H1 (cell line): ENCODE measurements at regions not wholly inside any gene's neighbourhood (a gene's known extent, or its start where the extent isn't known, plus 50 kb on each side); places are given as distances from the start of the nearest gene placed in this dataset.

ENCODE experiments used
- CTCF ChIA-PET: fragments of 300-600 bp; sonication (Branson Sonifier 250); formaldehyde crosslinking; loops from one replicate; lab custom pipeline; 2021; ENCODE audit not compliant: partially characterized antibody; lab: Charles Lee
- POLR2A ChIA-PET: fragments of 300-600 bp; sonication (Branson Sonifier 250); formaldehyde crosslinking; loops from one replicate; lab custom pipeline; 2021; ENCODE audit warnings: inconsistent platforms; ENCODE audit not compliant: partially characterized antibody; lab: Charles Lee
- DNase-seq, 2 experiments: peaks; one replicate each; pipeline versions ENCODE4 v3.0.0 to v3.0.0-alpha.2; 2010 to 2022; ENCODE audit warnings: low spot score in 2 of 2, low read depth in 1 of 2, mixed read lengths in 1 of 2
- FAIRE-seq: peaks from 2 replicates; lab custom pipeline; 2011; peaks lifted over from hg19 to GRCh38; lab: Jason Lieb, UNC
- H2AFZ ChIP-seq: 2 replicates; pipeline ENCODE4 v1.8.1; 2012; ENCODE audit warnings: low read length, inconsistent platforms
- H2AK5ac ChIP-seq: 2 replicates; pipeline ENCODE4 v1.6.1; 2013; ENCODE audit warnings: low read depth, low read length
- H2BK120ac ChIP-seq: replicated peaks from 2 replicates; pipeline ENCODE3; 2013; ENCODE audit warnings: low read depth, low read length, inconsistent platforms
- H2BK12ac ChIP-seq: 2 replicates; pipeline ENCODE4 v1.6.1; 2013; ENCODE audit warnings: low read depth, low read length
- H2BK15ac ChIP-seq: 2 replicates; pipeline ENCODE4 v1.6.1; 2013; ENCODE audit warnings: low read length
- H2BK20ac ChIP-seq: 2 replicates; pipeline ENCODE4 v1.6.1; 2013; ENCODE audit warnings: low read length
- H2BK5ac ChIP-seq: 2 replicates; pipeline ENCODE4 v1.6.1; 2013; ENCODE audit warnings: low read depth, low read length
- H3K14ac ChIP-seq: 2 replicates; pipeline ENCODE4 v1.6.1; 2013; ENCODE audit warnings: inconsistent platforms; ENCODE audit not compliant: insufficient read length
- H3K18ac ChIP-seq: 2 replicates; pipeline ENCODE4 v1.6.1; 2013; ENCODE audit warnings: low read length; ENCODE audit errors: extremely low read depth
- H3K23ac ChIP-seq: 2 replicates; pipeline ENCODE4 v1.6.1; 2013; ENCODE audit warnings: inconsistent platforms; ENCODE audit not compliant: insufficient read length
- H3K23me2 ChIP-seq: 2 replicates; pipeline ENCODE4 v1.6.1; 2013; ENCODE audit warnings: low read depth, low read length
- H3K27ac ChIP-seq: 2 replicates; pipeline ENCODE4 v1.6.1; 2011; ENCODE audit warnings: low read depth, low read length, inconsistent platforms
- H3K27me3 ChIP-seq, 4 experiments: replicated peaks in 1 of 4; 1 replicate in 1 of 4; 2 replicates in 3 of 4; pipeline versions ENCODE4 v1.6.1 to v1.8.1; 2011 to 2013; ENCODE audit warnings: low read length in 3 of 4, mild to moderate bottlenecking in 3 of 4, inconsistent platforms in 2 of 4, mixed read lengths in 2 of 4, moderate library complexity in 1 of 4; ENCODE audit not compliant: control insufficient read depth in 3 of 4, insufficient read depth in 3 of 4; ENCODE audit errors: extremely low read depth in 1 of 4
- H3K36me3 ChIP-seq, 4 experiments: 2 replicates each; pipeline versions ENCODE4 v1.6.1 to v1.8.1; 2011 to 2013; ENCODE audit warnings: mild to moderate bottlenecking in 4 of 4, low read length in 3 of 4, moderate library complexity in 2 of 4, control low read depth in 1 of 4, inconsistent platforms in 1 of 4; ENCODE audit not compliant: insufficient read depth in 4 of 4, control insufficient read depth in 2 of 4
- H3K4ac ChIP-seq: replicated peaks from 2 replicates; pipeline ENCODE3; 2013; ENCODE audit warnings: low read length, low read depth, mixed read lengths, inconsistent platforms; ENCODE audit not compliant: insufficient read length
- H3K4me1 ChIP-seq, 4 experiments: replicated peaks in 1 of 4; 1 replicate in 1 of 4; 2 replicates in 3 of 4; pipeline versions ENCODE4 v1.6.1 to v1.8.1; 2011 to 2013; ENCODE audit warnings: low read length in 3 of 4, inconsistent platforms in 2 of 4, mixed read lengths in 1 of 4; ENCODE audit not compliant: insufficient read depth in 4 of 4, control insufficient read depth in 3 of 4
- H3K4me2 ChIP-seq, 2 experiments: 2 replicates each; pipeline versions ENCODE4 v1.6.1 to v1.8.1; 2011 to 2013; ENCODE audit warnings: low read depth in 2 of 2, low read length in 2 of 2, control low read depth in 1 of 2, inconsistent platforms in 1 of 2, mild to moderate bottlenecking in 1 of 2; ENCODE audit not compliant: insufficient read depth in 1 of 2
- H3K4me3 ChIP-seq, 4 experiments: fragments of 200-600, 300-600 bp in 1 of 4; sonication (generic), shearing (Covaris generic), sonication (Bioruptor Twin) in 1 of 4; 2 replicates each; pipeline versions ENCODE4 v1.5.1 to v1.8.1; 2011 to 2016; ENCODE audit warnings: low read length in 4 of 4, low read depth in 3 of 4, control low read depth in 2 of 4, inconsistent platforms in 2 of 4, mild to moderate bottlenecking in 2 of 4, mixed read lengths in 1 of 4, moderate library complexity in 1 of 4; ENCODE audit not compliant: insufficient read depth in 2 of 4; ENCODE audit errors: extremely low read depth in 1 of 4
- H3K56ac ChIP-seq: replicated peaks from 2 replicates; pipeline ENCODE3; 2013; ENCODE audit warnings: low read depth, mild to moderate bottlenecking, mixed read lengths, low read length, inconsistent platforms; ENCODE audit not compliant: insufficient read length
- H3K79me1 ChIP-seq: 2 replicates; pipeline ENCODE4 v1.6.1; 2013; ENCODE audit warnings: low read depth, low read length, control low read depth
- H3K79me2 ChIP-seq, 2 experiments: 2 replicates each; pipeline versions ENCODE4 v1.6.1 to v1.8.1; 2012 to 2013; ENCODE audit warnings: low read length in 2 of 2, mild to moderate bottlenecking in 2 of 2, inconsistent platforms in 1 of 2; ENCODE audit not compliant: insufficient read depth in 2 of 2, control insufficient read depth in 1 of 2
- H3K9ac ChIP-seq, 4 experiments: replicated peaks in 1 of 4; 1 replicate in 1 of 4; 2 replicates in 3 of 4; pipeline versions ENCODE4 v1.6.1 to v1.8.1; 2011 to 2013; ENCODE audit warnings: low read depth in 3 of 4, low read length in 3 of 4, control low read depth in 2 of 4, mild to moderate bottlenecking in 2 of 4, moderate library complexity in 2 of 4, inconsistent platforms in 1 of 4; ENCODE audit errors: extremely low read depth in 1 of 4
- H3K9me3 ChIP-seq, 2 experiments: 2 replicates each; pipeline versions ENCODE4 v1.6.1 to v1.8.1; 2012 to 2013; ENCODE audit warnings: mild to moderate bottlenecking in 2 of 2, moderate library complexity in 2 of 2, control low read depth in 1 of 2, inconsistent platforms in 1 of 2, low read depth in 1 of 2, low read length in 1 of 2, mixed read lengths in 1 of 2; ENCODE audit not compliant: insufficient read depth in 2 of 2
- H4K20me1 ChIP-seq, 2 experiments: replicated peaks in 1 of 2; 2 replicates each; pipeline versions ENCODE3 to v1.8.1; 2011 to 2013; ENCODE audit warnings: inconsistent platforms in 2 of 2, low read length in 2 of 2, mild to moderate bottlenecking in 1 of 2; ENCODE audit not compliant: insufficient read depth in 2 of 2, control insufficient read depth in 1 of 2
- H4K5ac ChIP-seq: 2 replicates; pipeline ENCODE4 v1.6.1; 2013; ENCODE audit warnings: low read length, low read depth, mixed read lengths, inconsistent platforms; ENCODE audit not compliant: insufficient read length
- H4K8ac ChIP-seq: 2 replicates; pipeline ENCODE4 v1.8.0; 2013; ENCODE audit warnings: mild to moderate bottlenecking, moderate library complexity, low read length, inconsistent platforms; ENCODE audit not compliant: insufficient read depth; ENCODE audit errors: extremely low read depth
- H4K91ac ChIP-seq: replicated peaks from 2 replicates; pipeline ENCODE3; 2013; ENCODE audit warnings: low read length, mixed read lengths, inconsistent platforms; ENCODE audit not compliant: insufficient read length
- GTF2F1 ChIP-seq: IDR thresholded peaks from 2 replicates; pipeline ENCODE4 v1.6.1; 2012; ENCODE audit warnings: low read depth, low read length, improper control_type of control experiment, borderline replicate concordance
- KDM5A ChIP-seq: fragments of 200-600 bp; IDR thresholded peaks from 2 replicates; pipeline ENCODE4 v1.7.1; 2012; ENCODE audit warnings: mild to moderate bottlenecking, low read length, inconsistent platforms, mixed read lengths
- MAFK ChIP-seq: IDR thresholded peaks from 2 replicates; pipeline ENCODE4 v1.6.1; 2012; ENCODE audit warnings: low read depth, mild to moderate bottlenecking, improper control_type of control experiment, low read length
- PHF8 ChIP-seq: fragments of 200-600 bp; sonication (generic); conservative IDR thresholded peaks from 2 replicates; pipeline ENCODE4 v1.7.1; 2012; ENCODE audit warnings: low read depth, mild to moderate bottlenecking, inconsistent platforms, low read length, moderate library complexity
- RXRA ChIP-seq: IDR thresholded peaks from 2 replicates; pipeline ENCODE4 v1.6.1; 2011; ENCODE audit warnings: low read depth, mild to moderate bottlenecking, low read length, moderate library complexity; ENCODE audit not compliant: insufficient read depth
- SP4 ChIP-seq: IDR thresholded peaks from 2 replicates; pipeline ENCODE4 v1.6.1; 2012; ENCODE audit warnings: low read length, inconsistent platforms
- SRF ChIP-seq: IDR thresholded peaks from 2 replicates; pipeline ENCODE4 v1.6.1; 2011; ENCODE audit warnings: mild to moderate bottlenecking, low read depth, low read length, moderate library complexity
- TCF12 ChIP-seq: IDR thresholded peaks from 2 replicates; pipeline ENCODE4 v1.6.1; 2011; ENCODE audit warnings: low read depth, mild to moderate bottlenecking, low read length
- WGBS, 2 experiments: shearing (Covaris generic) in 1 of 2; methylation state at CpG; one replicate each; pipeline versions ENCODE4 v1.1.6 to v1.1.7; 2013 to 2015; ENCODE audit warnings: low lambda C conversion rate in 2 of 2, mixed read lengths in 2 of 2, inconsistent platforms in 1 of 2, low coverage in 1 of 2, missing lambda C conversion rate in 1 of 2; ENCODE audit not compliant: insufficient replicate concordance in 2 of 2, insufficient coverage in 1 of 2, insufficient read length in 1 of 2; ENCODE audit errors: extremely low coverage in 1 of 2, missing lambda C conversion rate in 1 of 2; 5-methylcytosine and 5-hydroxymethylcytosine counted together

GRCh38 chr7:9785211-9785610 is 1188.5 kb upstream of the PHF14 start:
- Histone ChIP-seq H2AFZ (no peak overlapping the region), H3K79me2 (no peaks in the 10 kb centered on the region), H4K91ac (no peak overlapping the region), H2BK5ac (no peak overlapping the region), H3K9ac (no peak overlapping the region), H4K20me1 (no peaks in the 10 kb centered on the region), H3K56ac (no peak overlapping the region), H4K8ac (no peak overlapping the region), H2AK5ac (no peak overlapping the region), H3K18ac (no peak overlapping the region), H2BK20ac (no peak overlapping the region), H3K14ac (no peak overlapping the region), H2BK12ac (no peak overlapping the region), H3K4ac (no peak overlapping the region), H3K4me2 (no peak overlapping the region), H3K27ac (no peak overlapping the region), H3K4me3 (no peak overlapping the region), H3K36me3 (no peaks in the 10 kb centered on the region), H2BK120ac (no peak overlapping the region), H4K5ac (no peak overlapping the region), H3K23me2 (no peaks in the 10 kb centered on the region), H3K4me1 (no peaks in the 10 kb centered on the region), H3K23ac (no peak overlapping the region), H2BK15ac (no peak overlapping the region), H3K9me3 (no peaks in the 10 kb centered on the region), H3K27me3 (no peaks in the 10 kb centered on the region), H3K79me1 (no peaks in the 10 kb centered on the region)
- FAIRE-seq = no peak
- ChIA-PET POLR2A (no interaction called here), CTCF (no interaction called here)
- WGBS, 2 experiments = 84% methylated on average over 1 of the region's 1 CpG; no CpG with 5 or more reads in 1 of the 2 experiments
- no peak for DNase-seq
- no peak for TF ChIP-seq RXRA
- no peak for TF ChIP-seq MAFK
- TF ChIP-seq KDM5A = no peak
- TF ChIP-seq SP4 = no peak
- no peak for TF ChIP-seq PHF8
- TF ChIP-seq SRF = no peak
- no peak for TF ChIP-seq GTF2F1
- no peak for TF ChIP-seq TCF12
